ENCODE measurements at regions not wholly inside any gene's neighbourhood (a gene's known extent, or its start where the extent isn't known, plus 50 kb on each side); places are given as distances from the start of the nearest gene placed in this dataset.

DNA sequence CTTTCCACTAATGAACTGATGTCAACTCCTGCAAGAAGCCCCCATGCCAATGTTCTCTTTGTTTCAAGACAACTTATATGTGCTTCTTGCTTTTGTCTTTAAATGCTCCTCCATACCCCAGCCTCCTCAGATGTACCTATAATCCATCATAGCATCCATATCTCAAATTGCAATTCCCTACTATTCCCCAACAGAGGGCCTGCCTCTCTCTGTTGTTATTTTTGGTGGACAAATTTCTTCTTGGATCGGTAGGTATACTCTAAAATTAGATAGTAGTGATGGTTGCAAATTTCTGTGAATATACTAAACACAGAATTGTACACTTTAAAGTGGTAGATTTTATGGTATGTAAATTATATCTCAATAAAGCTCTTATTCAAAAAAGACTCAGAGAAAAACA, 820.1 kb downstream of the METTL4 start:
- ATAC-seq, result no peak
- TF ChIP-seq SNAI2 (CRISPR knock-in tag; IDR thresholded peaks at IDR 0.05) (no peak), PPARA (CRISPR knock-in tag; IDR thresholded peaks at IDR 0.05; ENCODE audit: borderline replicate concordance) (no peak), TOX (CRISPR knock-in tag; IDR thresholded peaks at IDR 0.05; ENCODE audit: borderline replicate concordance) (no peak), ISL1 (CRISPR knock-in tag; IDR thresholded peaks at IDR 0.05) (no peak), ZFP30 (CRISPR knock-in tag; IDR thresholded peaks at IDR 0.05) (no peak), BACH2 (CRISPR knock-in tag; IDR thresholded peaks at IDR 0.05; ENCODE audit: borderline replicate concordance) (no peak), GLIS3 (CRISPR knock-in tag; IDR thresholded peaks at IDR 0.05) (no peak), ZNF70 (CRISPR knock-in tag; IDR thresholded peaks at IDR 0.05) (no peak), TCF4 (CRISPR knock-in tag; IDR thresholded peaks at IDR 0.05; ENCODE audit: borderline replicate concordance) (no peak)
- TF ChIP-seq, protein P1, sequence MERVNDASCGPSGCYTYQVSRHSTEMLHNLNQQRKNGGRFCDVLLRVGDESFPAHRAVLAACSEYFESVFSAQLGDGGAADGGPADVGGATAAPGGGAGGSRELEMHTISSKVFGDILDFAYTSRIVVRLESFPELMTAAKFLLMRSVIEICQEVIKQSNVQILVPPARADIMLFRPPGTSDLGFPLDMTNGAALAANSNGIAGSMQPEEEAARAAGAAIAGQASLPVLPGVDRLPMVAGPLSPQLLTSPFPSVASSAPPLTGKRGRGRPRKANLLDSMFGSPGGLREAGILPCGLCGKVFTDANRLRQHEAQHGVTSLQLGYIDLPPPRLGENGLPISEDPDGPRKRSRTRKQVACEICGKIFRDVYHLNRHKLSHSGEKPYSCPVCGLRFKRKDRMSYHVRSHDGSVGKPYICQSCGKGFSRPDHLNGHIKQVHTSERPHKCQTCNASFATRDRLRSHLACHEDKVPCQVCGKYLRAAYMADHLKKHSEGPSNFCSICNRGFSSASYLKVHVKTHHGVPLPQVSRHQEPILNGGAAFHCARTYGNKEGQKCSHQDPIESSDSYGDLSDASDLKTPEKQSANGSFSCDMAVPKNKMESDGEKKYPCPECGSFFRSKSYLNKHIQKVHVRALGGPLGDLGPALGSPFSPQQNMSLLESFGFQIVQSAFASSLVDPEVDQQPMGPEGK (CRISPR knock-in tag; IDR thresholded peaks at IDR 0.05; ENCODE audit: borderline replicate concordance), result no peak
- TF ChIP-seq, protein P2, sequence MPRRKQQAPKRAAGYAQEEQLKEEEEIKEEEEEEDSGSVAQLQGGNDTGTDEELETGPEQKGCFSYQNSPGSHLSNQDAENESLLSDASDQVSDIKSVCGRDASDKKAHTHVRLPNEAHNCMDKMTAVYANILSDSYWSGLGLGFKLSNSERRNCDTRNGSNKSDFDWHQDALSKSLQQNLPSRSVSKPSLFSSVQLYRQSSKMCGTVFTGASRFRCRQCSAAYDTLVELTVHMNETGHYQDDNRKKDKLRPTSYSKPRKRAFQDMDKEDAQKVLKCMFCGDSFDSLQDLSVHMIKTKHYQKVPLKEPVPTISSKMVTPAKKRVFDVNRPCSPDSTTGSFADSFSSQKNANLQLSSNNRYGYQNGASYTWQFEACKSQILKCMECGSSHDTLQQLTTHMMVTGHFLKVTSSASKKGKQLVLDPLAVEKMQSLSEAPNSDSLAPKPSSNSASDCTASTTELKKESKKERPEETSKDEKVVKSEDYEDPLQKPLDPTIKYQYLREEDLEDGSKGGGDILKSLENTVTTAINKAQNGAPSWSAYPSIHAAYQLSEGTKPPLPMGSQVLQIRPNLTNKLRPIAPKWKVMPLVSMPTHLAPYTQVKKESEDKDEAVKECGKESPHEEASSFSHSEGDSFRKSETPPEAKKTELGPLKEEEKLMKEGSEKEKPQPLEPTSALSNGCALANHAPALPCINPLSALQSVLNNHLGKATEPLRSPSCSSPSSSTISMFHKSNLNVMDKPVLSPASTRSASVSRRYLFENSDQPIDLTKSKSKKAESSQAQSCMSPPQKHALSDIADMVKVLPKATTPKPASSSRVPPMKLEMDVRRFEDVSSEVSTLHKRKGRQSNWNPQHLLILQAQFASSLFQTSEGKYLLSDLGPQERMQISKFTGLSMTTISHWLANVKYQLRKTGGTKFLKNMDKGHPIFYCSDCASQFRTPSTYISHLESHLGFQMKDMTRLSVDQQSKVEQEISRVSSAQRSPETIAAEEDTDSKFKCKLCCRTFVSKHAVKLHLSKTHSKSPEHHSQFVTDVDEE (CRISPR knock-in tag; IDR thresholded peaks at IDR 0.05), result no peak
- TF ChIP-seq, protein P3, sequence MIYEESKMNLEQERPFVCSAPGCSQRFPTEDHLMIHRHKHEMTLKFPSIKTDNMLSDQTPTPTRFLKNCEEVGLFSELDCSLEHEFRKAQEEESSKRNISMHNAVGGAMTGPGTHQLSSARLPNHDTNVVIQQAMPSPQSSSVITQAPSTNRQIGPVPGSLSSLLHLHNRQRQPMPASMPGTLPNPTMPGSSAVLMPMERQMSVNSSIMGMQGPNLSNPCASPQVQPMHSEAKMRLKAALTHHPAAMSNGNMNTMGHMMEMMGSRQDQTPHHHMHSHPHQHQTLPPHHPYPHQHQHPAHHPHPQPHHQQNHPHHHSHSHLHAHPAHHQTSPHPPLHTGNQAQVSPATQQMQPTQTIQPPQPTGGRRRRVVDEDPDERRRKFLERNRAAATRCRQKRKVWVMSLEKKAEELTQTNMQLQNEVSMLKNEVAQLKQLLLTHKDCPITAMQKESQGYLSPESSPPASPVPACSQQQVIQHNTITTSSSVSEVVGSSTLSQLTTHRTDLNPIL (CRISPR knock-in tag; IDR thresholded peaks at IDR 0.05; ENCODE audit: low read depth), result no peak

DNA sequence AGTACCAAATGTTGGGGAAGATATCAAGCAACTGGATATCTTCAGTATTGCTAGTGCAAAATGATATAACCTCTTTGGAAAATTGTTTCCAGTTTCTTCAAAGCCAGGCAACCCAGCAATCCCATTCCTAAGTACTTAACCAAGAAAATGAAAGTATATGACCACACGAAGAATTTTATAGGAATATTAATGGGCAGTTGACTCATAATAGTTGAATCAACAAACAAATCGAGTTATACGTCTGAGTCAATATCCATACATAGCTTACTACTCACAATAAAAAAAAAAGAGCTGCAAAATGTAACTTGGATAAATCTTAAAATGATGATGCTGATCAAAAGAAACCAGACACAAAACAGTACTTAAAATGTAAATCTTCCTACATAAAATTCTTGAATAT, 810.4 kb downstream of the METTL4 start:
- TF ChIP-seq BACH2 (CRISPR knock-in tag; IDR thresholded peaks at IDR 0.05; ENCODE audit: borderline replicate concordance) (no peak), ZC3H10 (CRISPR knock-in tag; IDR thresholded peaks at IDR 0.05) (no peak), SNAI2 (CRISPR knock-in tag; IDR thresholded peaks at IDR 0.05) (no peak), ZNF565 (CRISPR knock-in tag; conservative IDR thresholded peaks at IDR 0.05; ENCODE audit: low read depth) (no peak), ZFP3 (CRISPR knock-in tag; IDR thresholded peaks at IDR 0.05) (no peak), CSRNP3 (CRISPR knock-in tag; IDR thresholded peaks at IDR 0.05) (no peak), ISL1 (CRISPR knock-in tag; IDR thresholded peaks at IDR 0.05) (no peak), OSR1 (CRISPR knock-in tag; IDR thresholded peaks at IDR 0.05) (no peak), GLIS3 (CRISPR knock-in tag; IDR thresholded peaks at IDR 0.05) (no peak), CSDC2 (CRISPR knock-in tag; IDR thresholded peaks at IDR 0.05) (no peak), ARNTL (CRISPR knock-in tag; IDR thresholded peaks at IDR 0.05; ENCODE audit: borderline replicate concordance, low read depth) (no peak), PPARA (CRISPR knock-in tag; IDR thresholded peaks at IDR 0.05; ENCODE audit: borderline replicate concordance) (no peak), ZFP30 (CRISPR knock-in tag; IDR thresholded peaks at IDR 0.05) (no peak), TCF4 (CRISPR knock-in tag; IDR thresholded peaks at IDR 0.05; ENCODE audit: borderline replicate concordance) (no peak), POU6F1 (CRISPR knock-in tag; IDR thresholded peaks at IDR 0.05; ENCODE audit: borderline replicate concordance, low read depth) (no peak), ZNF8 (CRISPR knock-in tag; IDR thresholded peaks at IDR 0.05) (no peak), TOX (CRISPR knock-in tag; IDR thresholded peaks at IDR 0.05; ENCODE audit: borderline replicate concordance) (no peak), ZNF70 (CRISPR knock-in tag; IDR thresholded peaks at IDR 0.05) (no peak)
- TF ChIP-seq, protein P2 (CRISPR knock-in tag; IDR thresholded peaks at IDR 0.05), result no peak
- TF ChIP-seq, protein P1 (CRISPR knock-in tag; IDR thresholded peaks at IDR 0.05; ENCODE audit: borderline replicate concordance), result no peak
- ATAC-seq, result no peak

All from SK-N-SH treated with all-trans-retinoic acid at 6 μM for 48 hours (cell line).